DMS53 (cell line): ENCODE measurements at regions not wholly inside any gene's neighbourhood (a gene's known extent, or its start where the extent isn't known, plus 50 kb on each side); places are given as distances from the start of the nearest gene placed in this dataset.
"Not testable (repeated sequence)": the region's sequence is repeated elsewhere in the genome, so short reads cannot be mapped to it uniquely, and the experiment has no call there.

Source experiments
- DNase-seq: peaks from one replicate; lab custom pipeline; 2025; lab: John Stamatoyannopoulos, UW

DNA sequence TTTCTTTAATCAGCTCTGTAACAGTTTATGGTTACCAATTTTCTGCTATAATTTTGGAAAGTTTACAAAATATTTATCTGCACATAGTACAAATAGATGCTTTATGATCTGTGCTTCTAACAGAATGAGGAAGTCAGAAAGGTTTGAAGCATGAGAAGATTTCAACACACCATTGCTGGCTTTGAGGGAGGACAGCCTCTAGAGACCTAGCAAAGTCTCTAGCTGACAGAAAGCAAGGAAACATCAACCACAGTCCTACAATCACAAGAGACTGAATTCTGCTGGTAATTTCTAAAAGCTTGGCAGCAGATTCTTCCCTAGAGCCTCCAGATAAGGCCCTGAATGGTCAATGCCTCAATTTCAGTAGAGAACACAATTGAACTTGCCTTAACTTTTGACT is 750.8 kb upstream of the SLC35B3 start:
- DNase-seq: no peak

DNA sequence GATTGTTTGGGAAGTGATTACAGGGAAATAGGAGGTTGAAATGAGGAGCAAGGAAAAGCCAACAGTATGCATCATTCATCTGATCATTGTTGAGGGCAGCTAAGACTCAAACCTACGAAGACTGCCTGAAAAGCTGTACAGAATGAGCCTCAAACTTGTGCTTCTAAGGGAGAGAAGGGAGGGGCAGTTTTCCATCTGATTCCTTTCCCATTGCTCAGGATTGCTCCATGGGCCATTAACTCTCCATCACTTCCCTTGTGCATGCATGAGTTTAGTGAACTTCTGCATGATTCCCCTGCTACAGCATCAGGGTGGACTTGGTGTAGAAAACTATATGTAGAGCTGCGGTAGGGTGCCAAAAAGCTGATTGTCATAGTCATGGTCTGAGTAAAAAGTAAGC is 742.7 kb upstream of the SLC35B3 start:
- DNase-seq: no peak

DNA sequence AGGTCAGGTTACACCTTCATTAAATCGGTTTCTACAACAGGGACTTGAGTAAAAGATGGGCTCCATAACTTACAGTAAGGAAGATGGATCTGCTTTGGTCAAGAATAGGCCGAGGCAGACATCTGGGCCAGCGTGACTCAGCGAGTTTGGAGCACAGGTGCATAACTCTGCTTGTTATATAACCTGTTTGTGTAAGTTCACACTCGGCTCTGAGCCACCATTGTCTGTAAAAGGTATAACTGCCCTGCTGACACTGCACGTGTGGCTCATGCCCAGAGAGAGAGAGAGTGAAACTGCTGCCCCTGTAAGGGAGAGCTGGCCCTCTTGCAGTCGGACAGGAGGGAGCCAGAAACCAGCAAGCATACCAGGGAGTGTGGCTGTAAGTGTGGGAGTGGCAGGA is 737.9 kb upstream of the SLC35B3 start:
- DNase-seq: peak; percentile 11

DNA sequence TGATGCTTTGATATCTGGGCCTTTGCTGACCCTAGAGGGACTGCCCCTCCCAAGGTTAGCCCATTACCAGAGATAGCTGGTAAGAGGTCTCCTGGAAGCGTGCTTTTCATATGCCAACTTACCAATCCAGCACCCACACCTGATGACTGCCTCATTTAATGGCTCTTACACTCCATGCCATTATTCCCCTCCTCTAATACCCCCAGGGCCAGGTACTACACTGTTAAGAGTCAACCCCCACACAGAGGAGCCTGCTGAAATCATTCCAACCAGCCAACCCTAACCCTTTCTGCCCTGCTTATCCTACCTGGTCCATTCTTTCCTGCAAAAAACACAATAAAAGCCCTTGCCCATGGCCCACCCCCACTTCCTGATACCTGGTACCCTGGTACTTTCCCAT is 736.8 kb upstream of the SLC35B3 start:
- no peak for DNase-seq

DNA sequence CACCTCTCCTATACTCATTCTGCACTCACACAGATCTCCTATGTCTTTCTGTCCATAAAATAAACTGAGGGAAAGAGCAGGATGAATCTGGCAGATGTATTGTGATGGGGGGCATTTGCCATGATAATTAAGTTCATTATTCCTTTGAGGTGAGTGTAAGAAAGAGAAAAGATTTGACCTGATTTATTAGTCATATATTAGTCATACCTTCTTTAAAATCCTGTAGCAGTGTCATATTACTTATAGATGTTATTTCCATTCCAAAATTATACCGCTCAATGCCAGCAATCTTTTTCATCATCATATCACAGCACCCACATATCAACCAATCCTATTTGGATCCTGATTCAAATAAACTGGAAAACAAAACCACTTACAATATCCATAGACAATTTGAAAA is 733.3 kb upstream of the SLC35B3 start:
- no peak for DNase-seq

DNA sequence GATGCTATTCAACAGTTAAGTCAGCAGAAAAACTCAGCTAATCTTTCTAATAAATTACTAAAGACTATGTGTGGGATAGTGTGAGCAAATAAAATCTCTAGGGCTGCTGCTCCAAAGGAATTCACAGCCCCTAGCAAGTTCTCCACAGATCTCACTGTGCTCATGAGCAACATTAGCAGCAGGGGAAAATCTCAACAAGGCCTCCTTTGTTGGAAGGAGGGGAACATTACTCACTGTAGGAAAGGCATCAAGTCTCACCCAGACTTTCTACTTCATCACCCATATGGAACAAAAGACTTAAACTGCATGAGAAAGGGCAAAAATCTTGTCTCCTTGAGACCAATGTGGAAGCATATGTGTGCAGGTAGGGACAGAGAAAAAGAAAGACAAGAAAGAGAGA is 726.4 kb upstream of the SLC35B3 start:
- DNase-seq: no peak

DNA sequence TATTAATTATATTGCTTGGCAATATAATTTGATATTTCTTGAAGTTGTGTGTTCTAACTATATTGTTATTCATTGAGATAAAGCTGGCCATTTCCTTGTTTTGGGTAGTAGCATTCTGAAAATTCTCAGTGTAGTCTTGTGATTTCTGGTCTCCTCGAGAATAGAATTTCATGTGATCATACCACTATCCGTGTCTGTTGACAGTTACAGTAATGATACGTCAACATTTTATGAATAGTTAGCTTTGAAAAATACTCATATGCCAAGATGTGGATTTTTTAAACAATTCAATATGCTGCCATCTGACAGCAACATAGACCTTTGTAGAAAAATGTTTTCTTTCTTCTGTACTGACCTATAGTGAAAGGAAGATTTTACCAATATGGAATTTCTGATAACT is 723.7 kb upstream of the SLC35B3 start:
- DNase-seq: no peak

DNA sequence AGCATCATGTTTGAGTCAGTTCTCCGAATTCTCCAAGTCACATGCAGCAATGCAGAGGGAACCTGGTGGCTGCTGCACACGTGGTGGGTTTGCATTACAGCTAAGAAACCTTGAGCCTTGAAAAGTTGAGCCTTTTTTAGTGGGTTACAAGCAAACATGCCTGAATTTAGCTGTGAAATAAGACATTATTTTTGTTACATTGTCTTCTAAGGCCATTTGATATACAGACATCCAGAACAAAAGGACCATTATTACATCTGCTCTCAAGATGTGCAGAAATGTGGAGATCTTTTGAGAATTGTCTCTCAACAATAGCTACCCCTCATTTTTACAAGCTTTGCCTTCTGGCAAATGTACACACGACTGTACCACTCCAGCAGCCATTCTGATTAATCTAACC is 720.5 kb upstream of the SLC35B3 start:
- DNase-seq: no peak

DNA sequence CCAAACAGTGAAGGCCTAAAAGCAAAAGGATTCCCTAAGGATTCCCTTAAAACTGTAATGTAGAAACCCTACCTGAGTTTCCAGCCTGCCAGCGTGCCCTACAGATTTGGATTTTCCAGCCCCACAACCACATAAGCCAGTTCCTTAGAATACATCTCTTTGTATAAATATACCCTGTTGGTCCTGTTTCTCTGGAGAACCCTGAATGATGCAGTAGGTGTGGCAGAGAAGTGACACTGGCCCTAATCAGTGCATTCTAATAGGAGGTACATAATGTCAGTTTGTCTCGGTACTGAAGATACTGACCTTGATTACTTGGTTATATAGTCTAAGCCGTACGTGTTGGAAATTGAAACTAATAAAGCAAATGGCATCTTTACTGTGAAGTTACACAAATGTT is 707.8 kb upstream of the SLC35B3 start:
- no peak for DNase-seq

DNA sequence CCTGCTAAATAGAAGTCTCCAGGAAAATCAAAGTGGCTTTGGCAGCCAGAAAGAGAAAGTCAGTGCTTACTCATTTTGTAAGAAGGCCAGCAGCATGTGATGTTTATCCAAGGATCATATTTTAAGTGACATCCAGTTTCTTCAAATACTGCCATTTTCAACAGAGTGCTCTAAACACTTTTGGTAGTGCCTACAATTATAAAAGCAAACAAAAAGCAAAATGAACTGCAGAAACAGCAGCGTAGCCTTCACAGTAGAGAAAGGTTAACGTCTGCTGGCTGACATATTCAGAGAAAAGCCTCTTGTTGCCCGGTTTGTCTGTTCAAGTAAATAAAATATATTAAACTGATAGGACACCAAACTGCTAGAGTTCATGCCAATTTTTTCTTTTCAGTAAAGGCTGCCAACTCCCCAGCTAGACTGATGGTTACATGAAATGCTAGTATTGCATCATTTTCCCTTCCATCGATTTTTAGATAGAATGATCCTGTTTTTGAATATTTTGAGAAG is 705.7 kb upstream of the SLC35B3 start:
- DNase-seq: peak; percentile 41

DNA sequence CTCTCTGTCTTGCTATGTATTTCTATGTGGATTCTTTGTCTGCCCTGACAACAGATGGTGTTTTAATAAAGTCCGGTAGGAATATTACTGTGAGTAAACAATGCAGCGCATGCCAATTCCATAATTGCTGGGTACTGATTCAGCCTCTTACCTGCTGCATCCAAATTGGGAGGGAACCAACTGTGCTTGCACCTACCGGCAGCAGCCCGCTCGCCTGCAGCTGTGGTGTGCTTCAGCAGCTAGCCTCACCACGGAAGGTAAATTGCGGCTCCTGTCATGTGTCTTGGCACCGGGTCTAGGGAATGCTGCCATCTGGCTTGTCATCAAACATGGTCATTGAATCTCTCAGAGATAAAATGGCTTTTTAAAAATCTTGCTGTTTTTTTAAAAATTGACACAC is 704.8 kb upstream of the SLC35B3 start:
- peak; percentile 56 for DNase-seq

DNA sequence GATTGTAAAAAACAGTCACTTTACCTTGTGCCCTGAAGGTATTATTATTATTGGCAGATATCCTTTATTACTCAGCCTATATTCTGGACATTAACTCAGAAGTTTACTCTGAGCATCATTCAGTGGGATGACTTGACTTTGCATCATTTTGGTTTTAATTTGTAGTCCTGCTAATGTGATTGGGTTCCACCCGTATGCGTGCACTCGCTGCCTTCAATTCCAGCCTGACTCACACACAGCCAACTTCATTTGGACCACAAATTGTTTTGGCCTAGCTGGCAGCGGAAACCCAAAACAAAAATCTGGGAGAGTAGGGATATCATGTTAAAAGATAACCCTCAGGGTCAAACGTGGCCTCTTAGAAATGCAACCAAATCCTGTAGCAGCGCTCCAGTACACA is 704.4 kb upstream of the SLC35B3 start:
- no peak for DNase-seq

DNA sequence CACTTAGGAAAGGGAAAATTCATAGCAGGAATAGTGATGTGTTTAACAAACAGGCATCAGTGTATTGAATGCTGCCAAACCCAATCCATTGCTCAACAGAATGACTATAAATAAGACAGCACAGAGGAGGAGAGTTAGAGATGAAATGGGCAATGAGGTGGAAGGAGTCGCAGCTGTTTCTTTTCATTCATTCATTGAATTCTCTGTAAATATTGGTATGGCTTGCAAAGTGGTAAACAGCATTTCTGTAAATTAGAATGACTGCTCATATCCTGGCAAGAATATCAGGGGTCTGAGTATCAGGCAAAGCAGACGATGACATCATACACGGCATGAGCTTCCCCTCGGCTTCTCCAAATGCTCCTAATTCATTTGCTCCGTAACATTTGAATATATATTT is 703.6 kb upstream of the SLC35B3 start:
- no peak for DNase-seq

DNA sequence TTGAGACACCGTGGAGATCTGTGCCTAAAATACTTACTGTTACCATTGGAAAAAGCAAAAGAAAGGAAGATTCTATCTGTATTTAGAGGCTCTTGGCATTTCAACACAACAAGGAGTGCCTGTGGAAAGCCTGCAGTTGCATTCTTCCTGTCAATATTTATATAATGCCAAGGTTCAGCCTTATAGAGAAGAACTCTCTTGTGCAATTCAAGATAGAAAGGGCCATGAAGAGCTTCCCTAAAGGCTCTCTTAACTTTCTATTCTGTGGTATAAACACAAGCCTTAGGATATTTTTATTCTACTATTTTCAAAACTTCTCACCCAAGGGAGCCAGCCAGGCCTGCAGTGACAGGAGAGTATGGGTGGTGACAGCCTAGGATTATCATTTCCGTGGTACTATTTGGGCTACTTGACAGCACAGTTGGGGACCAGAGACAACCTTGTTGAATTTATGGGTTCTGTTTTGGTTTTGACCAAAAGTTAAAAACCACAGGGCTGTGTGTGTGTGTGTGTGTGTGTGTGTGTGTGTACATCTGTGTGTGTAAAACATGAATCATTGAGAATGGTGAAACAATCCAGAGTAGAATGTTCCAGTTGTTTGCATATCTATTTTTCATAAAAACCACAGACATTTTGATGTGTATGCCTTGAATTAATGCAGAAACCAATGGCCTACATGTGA is 700.9 kb upstream of the SLC35B3 start:
- DNase-seq: no peak

DNA sequence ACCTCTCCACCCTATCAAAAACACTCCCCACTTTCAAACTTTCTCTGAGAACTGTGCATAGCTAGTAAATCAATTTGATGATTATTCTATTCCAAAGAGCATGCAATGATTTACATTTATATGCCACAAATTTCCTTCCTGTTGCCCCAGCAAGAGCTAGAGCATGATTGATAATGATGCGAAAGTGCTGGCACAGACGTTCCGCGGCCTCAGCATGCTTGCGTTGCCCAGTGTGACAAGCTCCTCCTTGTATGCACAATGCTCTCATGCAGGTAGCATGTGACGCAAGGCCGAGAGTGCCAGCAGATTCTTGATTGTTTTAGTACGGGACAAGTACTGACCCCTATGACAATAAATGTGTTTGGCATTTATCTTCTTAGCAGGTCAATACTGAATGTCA is 696.3 kb upstream of the SLC35B3 start:
- peak; percentile 87 for DNase-seq

DNA sequence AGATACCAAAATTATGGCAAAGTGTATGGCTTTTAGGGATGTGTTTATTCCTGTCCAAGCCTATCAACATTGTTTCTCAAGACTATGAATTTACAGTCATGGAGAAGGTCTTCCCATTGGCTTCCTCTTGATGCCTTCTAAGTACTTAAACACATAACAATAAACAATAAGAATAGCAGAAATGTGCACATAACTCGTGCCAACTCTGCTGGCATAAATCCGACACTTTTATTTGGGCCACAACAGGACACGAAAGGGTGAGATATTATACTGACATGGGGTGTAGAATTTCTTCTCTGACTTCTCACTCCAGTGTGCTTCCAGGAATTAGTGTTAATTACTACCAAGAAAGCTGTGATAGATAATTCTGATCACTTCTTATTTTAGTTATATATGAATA is 695.9 kb upstream of the SLC35B3 start:
- DNase-seq: no peak

DNA sequence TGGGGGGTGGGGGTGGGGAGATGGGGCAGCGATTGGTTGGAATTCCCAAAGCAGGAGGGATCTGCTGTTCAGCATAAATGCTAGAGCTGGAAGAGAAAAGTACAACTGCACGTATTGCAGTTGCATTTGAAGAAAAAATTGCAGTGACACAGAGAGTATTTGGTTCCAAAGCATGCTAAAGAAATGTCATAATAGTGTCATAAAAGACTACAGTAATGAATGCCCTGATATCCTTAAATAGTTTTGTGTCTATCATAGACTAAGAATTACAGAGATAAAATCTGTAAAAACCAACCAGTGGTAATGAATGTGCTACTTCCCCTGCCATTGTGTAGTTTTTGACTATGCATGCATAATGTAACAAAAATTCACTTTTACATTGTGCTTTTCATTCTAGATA is 693.6 kb upstream of the SLC35B3 start:
- DNase-seq: no peak

DNA sequence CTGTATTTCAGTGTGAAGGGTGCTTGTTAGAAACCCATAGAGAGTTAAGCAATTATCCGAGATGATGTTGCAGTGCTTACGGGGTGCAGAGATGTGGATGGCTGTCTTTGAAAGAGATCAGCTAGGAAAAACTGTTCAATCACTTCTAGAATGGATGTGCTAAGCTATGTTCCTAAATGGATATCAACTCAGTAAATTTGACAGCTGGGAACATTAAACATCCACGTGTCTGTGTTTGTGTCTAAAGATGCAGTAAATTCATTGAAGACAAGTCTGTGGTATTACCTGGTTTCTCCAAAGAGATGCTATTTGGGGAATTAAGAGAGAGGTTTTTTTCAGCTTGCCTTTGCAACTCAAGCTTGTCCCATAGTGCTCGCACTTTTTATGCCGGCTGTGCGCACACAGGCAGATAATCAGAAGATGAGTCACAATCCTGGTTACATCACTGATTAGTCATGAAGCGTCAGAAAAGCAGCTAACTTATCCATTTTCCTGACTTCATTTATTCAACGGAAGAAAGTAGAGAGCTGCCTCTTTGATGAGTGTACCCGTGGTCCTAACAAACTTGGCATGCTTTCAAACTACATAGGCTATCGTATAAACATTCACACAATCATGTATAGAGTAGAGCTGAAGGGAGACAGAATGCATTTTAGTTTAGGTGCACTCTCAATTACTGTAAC is 691.7 kb upstream of the SLC35B3 start:
- peak; percentile 70 for DNase-seq

DNA sequence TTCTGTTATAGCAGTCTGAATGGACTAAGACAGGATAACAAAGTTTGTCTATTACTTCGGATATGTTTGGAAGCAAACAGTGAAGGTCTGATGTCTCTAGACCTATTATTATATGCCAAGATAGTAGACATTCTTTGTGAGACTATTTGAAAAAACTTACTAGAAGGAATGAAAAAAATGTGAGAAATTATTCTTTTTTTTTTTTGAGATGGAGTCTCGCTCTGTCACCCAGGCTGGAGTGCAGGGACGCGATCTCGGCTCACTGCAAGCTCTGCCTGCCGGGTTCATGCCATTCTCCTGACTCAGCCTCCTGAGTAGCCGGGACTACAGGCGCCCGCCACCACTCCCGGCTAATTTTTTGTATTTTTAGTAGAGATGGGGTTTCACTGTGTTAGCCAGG is 690.7 kb upstream of the SLC35B3 start:
- DNase-seq: not testable (repeated sequence)

DNA sequence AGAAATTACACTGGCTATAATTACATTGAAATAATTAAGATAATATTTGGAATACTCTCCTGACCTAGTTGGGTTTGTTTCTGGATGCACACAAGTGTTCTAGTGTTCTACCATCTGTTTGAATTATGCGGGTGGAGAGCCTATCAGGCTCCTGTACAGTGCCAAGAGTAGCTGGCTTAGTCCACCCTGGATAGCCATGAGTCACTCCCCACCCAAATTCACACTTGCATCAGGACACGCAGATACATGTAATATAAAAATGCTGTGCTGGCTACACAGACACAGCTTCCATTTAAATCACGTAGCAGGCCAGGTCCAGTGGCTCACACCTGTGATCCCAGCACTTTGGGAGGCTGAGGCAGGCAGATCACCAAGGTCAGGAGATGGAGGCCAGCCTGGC is 686.2 kb upstream of the SLC35B3 start:
- DNase-seq: no peak

DNA sequence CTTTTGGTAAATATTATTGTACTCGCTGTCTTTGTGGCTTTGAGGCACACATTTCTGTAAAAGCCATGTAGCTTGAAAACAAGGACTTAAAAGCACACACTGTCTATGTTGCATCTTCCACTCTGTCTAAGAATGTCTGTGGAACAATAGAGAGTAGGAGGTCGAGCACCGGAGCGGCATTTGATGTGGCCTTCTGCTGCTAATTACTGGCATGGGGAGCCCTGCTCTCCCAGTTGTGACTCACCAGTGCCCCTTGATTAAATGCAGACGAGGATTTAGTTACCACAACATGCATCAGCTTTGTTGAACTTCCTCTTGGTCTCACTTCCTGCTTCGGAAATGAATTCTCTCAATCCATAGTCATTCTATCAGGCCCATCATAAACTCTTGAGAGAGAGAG is 680.7 kb upstream of the SLC35B3 start:
- peak; percentile 43 for DNase-seq

DNA sequence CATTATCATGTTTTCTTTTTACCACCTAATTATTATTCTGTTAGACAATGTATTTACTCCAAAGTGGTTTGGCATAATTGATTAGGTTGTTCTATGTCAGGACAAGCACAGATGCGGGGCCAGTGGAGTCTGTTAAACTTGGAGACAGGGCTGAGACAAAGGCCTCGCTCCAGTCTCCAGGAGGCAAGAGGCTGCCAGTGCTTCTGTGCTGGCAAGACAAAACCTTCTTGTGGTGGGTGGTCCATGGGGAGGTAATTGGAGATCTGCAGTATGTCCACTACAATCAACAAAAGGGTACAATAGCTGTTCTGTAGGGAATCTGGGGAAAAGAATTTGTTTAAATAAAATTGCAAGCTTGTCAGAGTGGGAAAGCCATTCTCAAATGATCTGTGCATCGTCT is 677.2 kb upstream of the SLC35B3 start:
- no peak for DNase-seq

DNA sequence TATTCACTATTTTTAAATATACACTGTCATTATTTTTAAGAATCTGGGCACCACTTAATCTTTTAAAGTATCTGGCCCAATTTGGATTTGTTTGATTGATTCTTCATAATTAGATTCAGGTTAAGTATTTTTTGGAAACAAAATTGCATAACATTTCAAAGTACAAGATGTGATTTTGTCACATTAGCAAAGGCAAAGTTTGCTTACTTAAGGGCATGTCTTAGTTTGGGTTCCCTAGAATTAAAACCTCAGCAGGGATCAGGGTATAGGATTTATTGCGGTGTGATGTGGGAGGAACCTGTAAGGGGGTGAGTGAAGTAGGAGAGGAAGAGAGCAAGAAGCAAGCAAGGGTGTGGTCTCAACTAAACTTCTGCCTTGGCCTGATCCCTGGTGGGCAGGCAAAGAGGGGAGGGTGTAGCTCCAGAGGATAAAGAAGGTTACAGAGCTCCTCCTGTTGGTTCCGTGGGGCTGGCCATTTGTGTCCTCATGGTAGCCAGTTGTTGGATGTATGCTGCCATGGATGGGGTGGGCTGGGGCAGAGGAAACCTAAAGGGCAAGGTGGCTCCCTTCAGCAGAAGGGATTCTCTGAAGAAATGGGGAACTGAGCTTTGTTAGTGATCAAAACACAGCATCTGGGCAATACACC is 668.7 kb upstream of the SLC35B3 start:
- no peak for DNase-seq
